Activated T-cell treated with anti-CD3 and anti-CD28 coated beads, Interleukin-2, amount 50 U/mL, for 72 hours (primary cell): ENCODE measurements at regions not wholly inside any gene's neighbourhood (a gene's known extent, or its start where the extent isn't known, plus 50 kb on each side); places are given as distances from the start of the nearest gene placed in this dataset.

Source experiments
- ATAC-seq, 2 donors: fragments of 150-1000 bp; cut with Tn5 transposase; replicated peaks in 1 of 2; 2 replicates each; pipeline ENCODE4 v1.10.0; 2021; ENCODE audit warnings: moderate library complexity in 2 of 2, mild to moderate bottlenecking in 1 of 2
- DNase-seq, 2 donors: peaks; one replicate each; pipeline ENCODE4 v3.0.0; 2021 to 2022; ENCODE audit warnings: mixed read lengths in 1 of 2
- H3K27ac Mint-ChIP-seq: one replicate; pipeline ENCODE4 v1.8.0; 2022; ENCODE audit warnings: mild to moderate bottlenecking, moderate library complexity, mixed read lengths
- H3K27me3 Mint-ChIP-seq: one replicate; pipeline ENCODE4 v1.8.0; 2022; ENCODE audit warnings: low read depth, mixed read lengths
- H3K36me3 Mint-ChIP-seq, 2 donors: one replicate each; pipeline ENCODE4 v1.8.0; 2022; ENCODE audit warnings: mixed read lengths in 2 of 2, mild to moderate bottlenecking in 1 of 2; ENCODE audit not compliant: insufficient read depth in 2 of 2
- H3K4me1 Mint-ChIP-seq: one replicate; pipeline ENCODE4 v1.8.0; 2022; ENCODE audit warnings: low read depth, mixed read lengths
- H3K4me3 Mint-ChIP-seq, 2 donors: one replicate each; pipeline ENCODE4 v1.8.0; 2022; ENCODE audit warnings: mild to moderate bottlenecking in 2 of 2, mixed read lengths in 2 of 2, moderate library complexity in 2 of 2
- H3K9me3 Mint-ChIP-seq, 2 donors: one replicate each; pipeline ENCODE4 v1.8.0; 2022; ENCODE audit warnings: mixed read lengths in 2 of 2

DNA sequence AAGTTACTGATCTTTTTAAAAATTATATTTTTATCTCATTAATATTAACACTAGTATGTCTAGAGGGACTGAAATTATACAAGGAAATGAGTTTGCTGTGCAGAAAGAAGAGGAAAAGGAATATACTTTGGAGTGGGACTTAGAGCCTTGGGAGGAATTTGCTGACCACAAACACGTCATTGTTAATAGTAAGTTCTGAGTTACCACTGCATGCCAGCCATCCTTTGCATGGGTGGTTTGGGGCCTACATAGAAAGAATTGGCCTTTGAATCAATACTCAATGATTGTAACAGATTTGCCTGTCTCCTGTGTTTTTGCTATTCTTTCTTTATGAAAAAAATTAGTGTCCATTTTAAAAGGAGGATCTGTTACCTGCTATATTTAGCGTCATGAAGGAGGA is 232.6 kb upstream of the TNC start:
- no peak for DNase-seq
- Mint-ChIP-seq H3K27ac (no peak overlapping the region), H3K36me3 (no peaks in the 10 kb centered on the region), H3K4me3 (no peak overlapping the region), H3K27me3 (no peaks in the 10 kb centered on the region), H3K9me3 (peaks cover 4 to 6% of the 10 kb centered on the region in 2 donors), H3K4me1 (no peaks in the 10 kb centered on the region)
- ATAC-seq = no peak

GRCh38 chr9:115353681-115354080 is 235.7 kb upstream of the TNC start:
- no peak overlapping the region for H3K4me3 Mint-ChIP-seq
- DNase-seq = no peak
- H3K27me3 Mint-ChIP-seq = peaks cover 6% of the 10 kb centered on the region
- H3K36me3 Mint-ChIP-seq = no peaks in the 10 kb centered on the region
- H3K27ac Mint-ChIP-seq = no peak overlapping the region
- H3K4me1 Mint-ChIP-seq = no peaks in the 10 kb centered on the region
- peaks cover 0 to 2% of the 10 kb centered on the region in 2 donors for H3K9me3 Mint-ChIP-seq
- no peak for ATAC-seq

GRCh38 chr9:115357821-115358220 is 239.9 kb upstream of the TNC start:
- ATAC-seq = no peak
- H3K4me3 Mint-ChIP-seq = no peak overlapping the region
- H3K4me1 Mint-ChIP-seq = no peaks in the 10 kb centered on the region
- no peaks in the 10 kb centered on the region for H3K36me3 Mint-ChIP-seq
- H3K27me3 Mint-ChIP-seq = peaks cover 6% of the 10 kb centered on the region
- H3K27ac Mint-ChIP-seq = no peak overlapping the region
- DNase-seq = no peak
- no peaks in the 10 kb centered on the region for H3K9me3 Mint-ChIP-seq

- ATAC-seq (no peak), DNase-seq (no peak)
- Mint-ChIP-seq H3K4me3 (no peak overlapping the region), H3K27me3 (peaks cover 6% of the 10 kb centered on the region), H3K36me3 (no peaks in the 10 kb centered on the region), H3K9me3 (no peaks in the 10 kb centered on the region), H3K27ac (no peak overlapping the region), H3K4me1 (no peaks in the 10 kb centered on the region)
Measured at GRCh38 chr9:115359017-115359780, 241.2 kb upstream of the TNC start.

- ATAC-seq (no peak), DNase-seq (no peak)
- H3K36me3 Mint-ChIP-seq = no peaks in the 10 kb centered on the region
- H3K9me3 Mint-ChIP-seq = no peaks in the 10 kb centered on the region
- no peaks in the 10 kb centered on the region for H3K4me1 Mint-ChIP-seq
- H3K27ac Mint-ChIP-seq = no peak overlapping the region
- no peak overlapping the region for H3K4me3 Mint-ChIP-seq
- H3K27me3 Mint-ChIP-seq = peaks cover 6% of the 10 kb centered on the region
Measured at GRCh38 chr9:115360122-115360521, 242.2 kb upstream of the TNC start.

DNA sequence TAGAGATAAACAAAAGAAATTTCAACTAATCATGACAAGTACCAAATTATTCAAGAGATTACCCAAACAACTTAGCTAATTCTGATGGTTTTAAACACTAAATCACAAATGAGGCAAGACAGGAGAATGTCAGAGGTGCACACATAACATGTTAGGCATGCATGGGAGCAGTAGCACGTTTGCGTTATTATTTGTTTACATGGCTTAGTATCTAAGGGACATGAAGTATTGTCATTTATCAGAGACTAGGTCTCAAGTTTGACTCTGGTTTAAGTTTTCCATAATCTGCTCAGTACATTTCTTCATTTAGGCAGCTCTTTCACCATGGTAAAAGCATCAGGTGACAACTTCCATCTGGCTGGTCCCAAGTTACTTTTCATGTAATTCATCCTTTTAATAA is 244.1 kb upstream of the TNC start:
- Mint-ChIP-seq H3K4me1 (no peaks in the 10 kb centered on the region), H3K27me3 (no peaks in the 10 kb centered on the region), H3K36me3 (no peaks in the 10 kb centered on the region), H3K4me3 (no peak overlapping the region), H3K27ac (no peak overlapping the region), H3K9me3 (no peaks in the 10 kb centered on the region)
- no peak for ATAC-seq
- DNase-seq = no peak

- H3K4me1 Mint-ChIP-seq = no peaks in the 10 kb centered on the region
- H3K9me3 Mint-ChIP-seq = no peaks in the 10 kb centered on the region
- ATAC-seq (no peak), DNase-seq (no peak)
- no peak overlapping the region for H3K27ac Mint-ChIP-seq
- H3K4me3 Mint-ChIP-seq = no peak overlapping the region
- no peaks in the 10 kb centered on the region for H3K27me3 Mint-ChIP-seq
- H3K36me3 Mint-ChIP-seq = no peaks in the 10 kb centered on the region
Measured at GRCh38 chr9:115362640-115363039, 244.7 kb upstream of the TNC start.

DNA sequence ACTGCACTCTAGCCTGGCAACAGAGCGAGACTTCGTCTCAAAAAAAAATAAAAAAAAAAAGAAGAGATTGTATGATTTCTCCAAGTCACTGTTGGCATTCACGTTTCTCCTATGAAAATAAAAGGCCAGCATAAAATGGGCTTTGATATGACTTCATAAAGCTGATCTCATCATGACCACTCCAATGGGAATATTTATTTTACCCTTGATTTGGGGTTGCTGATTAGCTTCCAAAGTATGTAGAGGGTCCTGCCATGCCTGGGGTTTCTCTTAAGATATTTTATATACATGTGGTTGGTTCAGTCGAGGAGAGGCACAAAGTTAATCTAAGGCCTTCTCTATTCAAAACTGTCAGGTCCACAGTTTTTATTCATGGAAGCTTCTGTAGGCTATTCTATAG is 247.0 kb upstream of the TNC start:
- H3K27ac Mint-ChIP-seq = no peak overlapping the region
- H3K4me3 Mint-ChIP-seq = no peak overlapping the region
- H3K9me3 Mint-ChIP-seq = no peaks in the 10 kb centered on the region
- no peaks in the 10 kb centered on the region for H3K27me3 Mint-ChIP-seq
- no peaks in the 10 kb centered on the region for H3K4me1 Mint-ChIP-seq
- no peaks in the 10 kb centered on the region for H3K36me3 Mint-ChIP-seq
- DNase-seq (no peak), ATAC-seq (no peak)

GRCh38 chr9:115367321-115367720 is 249.4 kb upstream of the TNC start:
- H3K9me3 Mint-ChIP-seq = peaks cover 4 to 5% of the 10 kb centered on the region in 2 donors
- no peak for DNase-seq
- H3K36me3 Mint-ChIP-seq = peaks cover 0 to 5% of the 10 kb centered on the region in 2 donors
- H3K4me3 Mint-ChIP-seq = no peak overlapping the region
- ATAC-seq = no peak
- no peaks in the 10 kb centered on the region for H3K4me1 Mint-ChIP-seq
- peaks cover 8% of the 10 kb centered on the region for H3K27me3 Mint-ChIP-seq
- H3K27ac Mint-ChIP-seq = no peak overlapping the region

DNA sequence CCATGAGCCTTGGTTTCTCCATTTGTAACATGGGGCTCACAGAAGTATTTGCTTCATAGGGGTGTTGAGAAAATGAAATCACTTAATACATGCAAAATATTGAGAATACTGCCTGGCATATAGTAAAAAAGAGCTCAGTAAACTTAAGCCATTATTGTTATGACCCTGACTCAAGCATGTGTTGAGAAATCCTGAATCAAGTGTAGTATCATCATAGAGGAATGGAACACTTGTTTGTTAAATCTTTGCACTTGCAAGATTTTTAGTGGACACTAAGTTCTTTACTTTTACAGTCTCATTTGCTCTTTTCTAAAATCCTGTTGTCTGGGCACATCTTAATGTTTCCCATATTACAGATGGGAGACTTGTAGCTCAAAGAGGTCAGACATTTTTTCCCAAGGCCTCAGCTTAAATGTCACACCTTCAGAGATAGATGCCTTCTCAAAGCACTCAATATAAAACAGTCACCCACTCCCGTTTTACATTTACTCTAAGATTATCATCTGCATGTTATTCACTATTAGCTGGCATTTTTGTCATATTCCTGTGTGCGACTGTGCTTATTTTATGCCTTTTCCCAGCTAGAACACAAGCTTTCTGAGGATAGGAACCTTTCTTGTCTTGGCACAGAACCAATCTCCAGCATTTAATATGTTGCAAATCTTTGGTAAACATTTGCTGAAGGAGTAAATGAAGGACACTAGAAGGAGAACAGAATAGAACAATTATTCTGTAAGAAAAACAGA is 250.0 kb upstream of the TNC start:
- Mint-ChIP-seq H3K4me3 (no peak overlapping the region), H3K27me3 (peaks cover 8% of the 10 kb centered on the region), H3K27ac (no peak overlapping the region), H3K36me3 (peaks cover 0 to 5% of the 10 kb centered on the region in 2 donors), H3K9me3 (peaks cover 4 to 5% of the 10 kb centered on the region in 2 donors), H3K4me1 (peaks cover under 1% of the 10 kb centered on the region)
- DNase-seq = no peak
- ATAC-seq = no peak

DNA sequence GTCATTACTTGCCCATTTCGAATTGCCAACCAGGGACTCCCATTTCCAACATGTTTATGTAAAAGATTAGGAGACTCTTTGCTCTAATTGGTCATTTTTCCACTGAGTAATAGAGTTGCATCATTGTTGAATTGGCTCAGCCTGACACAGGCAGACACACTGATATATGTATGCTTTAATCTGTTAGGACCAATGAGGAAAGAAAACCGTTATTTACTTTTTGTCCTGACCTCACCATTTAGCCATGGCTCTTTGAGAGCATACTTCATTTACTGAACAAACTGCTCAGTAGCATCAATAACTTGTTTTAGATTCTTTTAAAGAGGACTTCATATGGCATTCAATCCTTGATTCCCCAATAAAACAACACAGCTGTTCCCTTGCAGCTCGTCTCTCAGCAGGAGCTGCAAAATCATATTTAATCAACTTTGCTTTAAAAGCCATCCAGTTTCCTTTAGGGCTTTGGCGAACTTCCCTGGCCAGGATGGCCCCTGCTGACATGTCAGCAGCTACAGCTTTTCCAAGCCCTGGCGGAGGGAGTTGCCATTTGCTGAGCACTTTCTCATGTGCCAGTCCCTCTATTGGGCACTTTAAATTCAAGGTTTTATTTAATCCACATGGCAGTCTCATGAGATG is 251.5 kb upstream of the TNC start:
- Mint-ChIP-seq H3K27ac (no peak overlapping the region), H3K4me1 (peaks cover 5% of the 10 kb centered on the region), H3K36me3 (peaks cover 0 to 5% of the 10 kb centered on the region in 2 donors), H3K27me3 (peaks cover 8% of the 10 kb centered on the region), H3K4me3 (no peak overlapping the region), H3K9me3 (peaks cover 4 to 5% of the 10 kb centered on the region in 2 donors)
- DNase-seq (no peak), ATAC-seq (no peak)

DNA sequence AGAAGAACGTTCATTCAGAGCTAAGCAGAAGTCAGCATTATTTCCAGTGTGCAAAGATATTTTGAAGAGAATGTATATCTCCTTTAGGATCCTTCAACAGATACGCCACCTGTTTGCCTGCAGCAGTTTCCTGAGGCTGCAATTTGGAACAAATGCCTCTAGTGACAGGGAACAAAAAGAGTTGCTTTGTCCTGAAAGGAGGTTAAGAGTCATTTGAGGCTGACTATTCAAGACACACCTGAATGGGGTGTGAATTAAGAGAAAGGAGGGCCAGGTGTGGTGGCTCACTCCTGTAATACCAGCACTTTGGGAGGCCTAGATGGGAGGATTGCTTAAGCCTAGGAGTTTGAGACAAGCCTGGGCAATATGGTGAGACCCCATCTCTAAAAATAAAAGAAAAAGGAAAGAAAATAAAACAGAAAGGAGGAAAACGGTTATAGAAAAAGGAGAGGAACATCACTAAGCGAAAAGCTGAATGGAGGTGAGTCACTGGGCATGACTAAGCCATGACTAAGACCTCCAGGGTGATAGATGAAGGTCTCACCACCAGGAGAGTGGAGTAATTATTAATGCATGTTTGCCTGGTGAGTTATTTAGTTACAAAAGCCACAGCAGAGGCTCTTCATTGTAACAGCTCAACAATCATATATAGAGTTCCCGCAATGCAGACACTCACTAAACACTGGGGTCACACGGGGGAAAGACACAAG is 255.2 kb upstream of the TNC start:
- peaks cover 8% of the 10 kb centered on the region for H3K27me3 Mint-ChIP-seq
- peak overlapping the region in 1 of 2 donors; percentile 42 for H3K4me3 Mint-ChIP-seq
- H3K9me3 Mint-ChIP-seq = peaks cover 4 to 7% of the 10 kb centered on the region in 2 donors
- peaks cover 0 to 5% of the 10 kb centered on the region in 2 donors for H3K36me3 Mint-ChIP-seq
- DNase-seq = peak; percentile 25 to 38
- no peak overlapping the region for H3K27ac Mint-ChIP-seq
- peaks cover 5% of the 10 kb centered on the region for H3K4me1 Mint-ChIP-seq
- ATAC-seq = peak; percentile 82 to 95

DNA sequence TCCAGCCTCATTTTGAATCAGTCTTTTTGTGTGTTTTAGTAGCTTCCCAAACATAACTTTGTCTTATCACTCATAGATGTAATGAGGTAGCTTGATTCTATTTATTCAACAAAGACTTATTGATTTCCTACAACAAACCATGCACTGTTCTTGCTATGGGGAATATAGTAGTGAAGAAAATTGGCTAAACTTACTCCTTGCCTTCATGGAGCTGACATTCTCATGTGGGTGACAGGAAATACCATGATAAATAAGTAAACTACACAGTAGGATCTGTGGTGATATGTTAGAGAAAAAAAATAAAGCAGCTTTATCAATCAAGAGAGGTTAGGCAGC is 255.7 kb upstream of the TNC start:
- Mint-ChIP-seq H3K4me1 (peaks cover 5% of the 10 kb centered on the region), H3K9me3 (peaks cover 4 to 7% of the 10 kb centered on the region in 2 donors), H3K36me3 (peaks cover 0 to 5% of the 10 kb centered on the region in 2 donors), H3K27me3 (peaks cover 8% of the 10 kb centered on the region), H3K27ac (no peak overlapping the region), H3K4me3 (no peak overlapping the region)
- ATAC-seq (no peak), DNase-seq (no peak)
